SK-N-DZ (cell line): ENCODE measurements at regions not wholly inside any gene's neighbourhood (a gene's known extent, or its start where the extent isn't known, plus 50 kb on each side); places are given as distances from the start of the nearest gene placed in this dataset.
A peak's percentile ranks its signal among the peaks of the same experiment; 100 is the strongest.
"Not testable (repeated sequence)": the region's sequence is repeated elsewhere in the genome, so short reads cannot be mapped to it uniquely, and the experiment has no call there.

Experiments
- DNase-seq: peaks from one replicate; pipeline ENCODE4 v3.0.0-alpha.2; 2015; ENCODE audit warnings: low spot score

DNA sequence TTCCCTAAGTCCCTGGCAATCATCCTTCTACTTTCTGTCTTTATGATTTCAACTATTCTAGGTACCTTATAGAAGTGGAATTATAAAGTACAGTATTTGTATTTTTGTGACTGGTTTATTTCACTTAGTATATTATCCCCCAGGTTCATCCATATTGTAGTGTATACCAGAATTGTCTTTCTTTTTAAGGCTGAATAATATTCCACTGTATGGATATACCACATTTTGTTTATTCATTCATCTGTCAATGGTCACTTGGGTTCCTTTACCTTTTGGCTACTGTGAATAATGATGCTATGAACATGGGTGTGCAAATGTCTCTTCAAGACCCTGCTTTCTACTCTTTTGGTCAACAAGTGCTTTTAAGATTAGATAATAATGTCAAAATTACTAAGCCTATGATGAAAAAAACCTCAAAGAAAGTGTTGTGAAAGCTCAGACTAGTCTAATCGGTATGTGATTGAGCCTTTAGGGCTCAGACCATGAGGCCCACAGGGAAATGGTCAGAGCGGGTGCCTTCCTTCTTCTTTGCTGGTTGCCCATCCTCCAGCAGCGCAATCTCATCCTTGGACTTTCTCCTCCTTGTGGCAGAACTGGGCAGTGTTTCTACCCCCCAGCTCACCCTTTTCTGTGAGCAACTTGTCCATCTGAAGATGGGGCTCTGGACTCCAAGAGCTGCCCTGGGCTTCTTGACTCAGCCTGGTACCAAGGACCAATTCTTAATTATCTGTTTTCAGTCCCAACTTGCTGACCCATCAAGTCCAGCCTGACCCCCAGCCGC lies 105.4 kb downstream of the TTC8 start:
- no peak for DNase-seq

DNA sequence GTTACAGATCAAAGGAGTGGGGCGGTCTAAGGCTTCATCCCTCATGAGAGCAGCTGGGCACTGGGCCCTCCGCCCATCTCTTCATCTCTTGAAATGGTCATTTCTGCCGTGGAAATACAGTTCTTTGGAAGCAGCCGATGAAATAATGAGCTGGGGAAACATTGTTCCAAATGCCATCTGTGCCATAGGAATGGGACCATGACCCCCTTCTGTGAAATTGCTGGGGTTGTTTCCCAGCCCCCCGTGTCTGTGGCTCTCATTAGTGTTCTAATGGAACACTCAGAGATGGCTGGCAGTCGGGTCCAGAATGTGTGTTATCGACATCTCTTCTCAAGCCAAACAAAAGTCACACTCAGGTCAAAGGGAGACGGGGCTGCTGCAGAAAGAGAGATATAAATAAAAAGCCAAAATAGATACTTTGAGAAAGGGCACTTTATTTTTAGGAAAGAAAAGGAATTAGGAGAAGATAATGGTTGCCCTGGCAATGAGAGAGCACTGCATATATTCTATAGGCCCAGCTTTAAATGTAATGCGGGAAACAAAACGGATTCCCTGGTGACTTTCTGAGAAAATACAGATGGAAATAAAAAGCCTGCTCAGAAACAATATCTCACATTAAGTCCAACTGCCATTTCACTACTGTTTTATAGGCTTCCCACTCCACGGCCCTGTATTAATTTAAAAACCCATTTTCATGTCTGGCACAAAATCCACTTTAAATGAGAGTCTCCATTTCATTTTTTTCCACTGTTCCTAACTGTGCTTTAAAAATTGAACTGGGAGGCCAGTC lies 107.1 kb downstream of the TTC8 start:
- no peak for DNase-seq

- peak; percentile 58 for DNase-seq
These were observed 108.7 kb downstream of the TTC8 start for GRCh38 chr14:88933191-88933590.

DNA sequence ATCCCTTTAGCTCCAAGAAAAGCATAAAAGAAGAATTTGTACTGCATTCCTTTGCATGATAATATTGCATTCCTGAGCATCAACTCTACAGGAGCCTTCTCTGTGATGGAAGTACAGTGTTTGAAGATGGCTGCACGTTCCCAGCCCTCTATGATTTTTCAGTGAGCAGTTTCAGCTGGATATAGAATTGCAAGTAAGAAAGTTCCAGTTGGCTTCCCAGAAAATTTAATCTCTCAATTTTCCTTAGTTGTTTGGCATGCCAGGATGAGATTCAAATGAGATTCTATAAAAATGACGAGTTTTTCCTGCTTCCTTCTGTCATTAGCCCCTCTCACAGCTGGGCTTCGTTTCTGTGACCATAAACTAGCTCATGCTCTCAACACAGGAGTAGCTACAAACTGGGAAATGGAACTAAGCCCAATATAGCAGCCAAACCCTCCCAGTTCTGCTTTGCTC lies 109.9 kb downstream of the TTC8 start:
- no peak for DNase-seq

- DNase-seq = no peak
These were observed 110.6 kb downstream of the TTC8 start for GRCh38 chr14:88935083-88935482.

DNA sequence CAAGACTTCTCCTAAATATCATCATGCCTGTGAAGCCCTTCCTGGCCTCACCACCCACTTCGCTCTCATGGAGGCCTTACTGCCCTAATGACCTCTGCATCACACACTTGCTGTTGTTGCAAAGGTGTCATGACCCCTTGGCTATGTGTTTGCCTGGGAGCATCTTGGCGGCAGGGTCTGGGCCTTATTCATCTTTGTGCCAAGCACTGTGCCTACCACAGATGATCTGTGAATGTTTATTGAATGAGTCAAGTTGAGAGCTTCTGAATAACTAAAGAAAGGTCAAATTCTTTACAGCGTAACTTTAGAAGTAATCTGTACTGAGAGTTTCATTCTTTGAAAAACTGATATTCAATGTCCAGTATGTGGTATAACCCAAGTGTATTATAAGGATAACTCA lies 113.3 kb downstream of the TTC8 start:
- DNase-seq = no peak

DNA sequence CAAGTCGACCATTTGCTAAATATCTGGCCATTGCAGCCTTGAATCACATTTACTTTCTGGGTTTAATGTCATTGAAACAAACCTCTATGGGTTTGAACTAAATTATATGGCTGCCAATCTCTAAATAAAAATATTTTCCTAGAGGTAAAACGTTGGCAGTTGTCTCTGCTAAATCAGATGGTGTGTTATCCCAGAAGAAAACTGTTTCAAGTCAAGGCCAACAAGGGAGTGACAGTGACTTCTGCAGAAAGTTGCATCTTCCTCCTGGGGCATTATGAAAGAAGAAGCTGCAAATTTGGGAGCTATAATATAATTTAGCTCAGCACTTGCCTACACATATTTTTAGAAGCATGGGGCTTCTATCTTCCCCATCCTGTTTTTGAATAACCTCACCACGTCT lies 116.2 kb downstream of the TTC8 start:
- DNase-seq = no peak

DNA sequence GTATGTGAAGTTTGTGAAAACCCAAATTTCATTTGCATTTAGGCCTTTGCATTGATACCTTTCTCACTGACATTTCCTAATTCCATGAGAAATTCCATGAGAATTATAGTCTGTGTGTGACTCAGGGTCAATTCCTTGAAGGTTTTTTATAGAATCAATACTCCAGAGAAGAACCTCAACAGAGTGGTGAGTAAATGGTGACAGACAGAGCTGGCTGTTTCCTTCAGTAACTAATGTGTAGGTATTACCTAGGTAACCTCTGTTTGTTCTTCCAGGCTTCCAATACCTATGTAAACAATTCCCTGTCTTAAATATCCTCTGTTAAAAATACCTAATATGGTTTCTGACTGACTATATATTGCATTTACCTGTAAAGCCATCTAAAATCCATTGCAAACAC lies 117.0 kb downstream of the TTC8 start:
- DNase-seq = no peak

- DNase-seq = no peak
These were observed 123.5 kb downstream of the TTC8 start for GRCh38 chr14:88947646-88948598.

DNA sequence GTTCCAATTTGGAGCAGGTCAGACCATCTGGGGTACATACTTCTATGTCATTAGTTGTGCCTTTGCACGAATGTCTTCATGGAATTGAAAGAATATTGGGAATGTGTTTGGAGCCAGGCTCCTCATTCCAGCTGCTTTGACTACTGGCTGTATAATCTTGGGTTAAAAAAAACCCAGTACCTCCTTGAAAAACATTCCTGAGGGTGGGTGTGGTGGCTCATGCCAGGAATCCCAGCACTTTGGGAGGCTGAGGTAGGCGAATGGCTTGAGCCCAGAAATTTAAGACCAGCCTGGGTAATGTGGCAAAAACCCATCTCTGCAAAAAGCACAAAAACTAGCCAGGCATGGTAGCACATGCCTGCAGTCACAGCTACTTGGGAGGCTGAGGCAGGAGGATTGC lies 125.6 kb downstream of the TTC8 start:
- DNase-seq = no peak

GRCh38 chr14:88951370-88951769 lies 126.9 kb downstream of the TTC8 start:
- DNase-seq = no peak

- no peak for DNase-seq
These were observed 128.4 kb downstream of the TTC8 start for GRCh38 chr14:88952901-88953300.

GRCh38 chr14:88955455-88955854 lies 131.0 kb downstream of the TTC8 start:
- DNase-seq = peak; percentile 47

GRCh38 chr14:88960496-88960895 lies 136.0 kb downstream of the TTC8 start:
- no peak for DNase-seq

- DNase-seq = no peak
These were observed 136.8 kb downstream of the TTC8 start for GRCh38 chr14:88961214-88961613.

GRCh38 chr14:88962356-88962755 lies 137.9 kb downstream of the TTC8 start:
- DNase-seq = no peak

DNA sequence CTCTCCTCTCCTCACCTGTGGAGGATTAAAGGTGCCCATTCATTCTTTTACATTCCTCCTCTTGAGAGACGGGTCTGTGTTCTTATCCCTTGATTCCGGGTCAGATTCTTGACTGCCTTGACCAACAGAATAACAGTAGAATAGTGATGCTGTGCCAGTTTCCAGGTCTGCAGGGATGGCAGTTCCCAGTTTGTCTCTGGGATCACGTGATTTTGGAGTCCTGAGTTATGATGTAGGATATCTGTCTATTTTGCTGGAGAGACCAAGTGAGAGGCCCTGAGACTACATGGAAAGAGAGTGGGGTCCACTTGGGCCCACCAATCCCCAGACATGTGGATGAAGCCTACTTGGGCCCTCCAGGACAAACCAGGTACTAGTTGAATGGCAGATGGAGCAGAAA lies 142.8 kb downstream of the TTC8 start:
- DNase-seq = no peak

DNA sequence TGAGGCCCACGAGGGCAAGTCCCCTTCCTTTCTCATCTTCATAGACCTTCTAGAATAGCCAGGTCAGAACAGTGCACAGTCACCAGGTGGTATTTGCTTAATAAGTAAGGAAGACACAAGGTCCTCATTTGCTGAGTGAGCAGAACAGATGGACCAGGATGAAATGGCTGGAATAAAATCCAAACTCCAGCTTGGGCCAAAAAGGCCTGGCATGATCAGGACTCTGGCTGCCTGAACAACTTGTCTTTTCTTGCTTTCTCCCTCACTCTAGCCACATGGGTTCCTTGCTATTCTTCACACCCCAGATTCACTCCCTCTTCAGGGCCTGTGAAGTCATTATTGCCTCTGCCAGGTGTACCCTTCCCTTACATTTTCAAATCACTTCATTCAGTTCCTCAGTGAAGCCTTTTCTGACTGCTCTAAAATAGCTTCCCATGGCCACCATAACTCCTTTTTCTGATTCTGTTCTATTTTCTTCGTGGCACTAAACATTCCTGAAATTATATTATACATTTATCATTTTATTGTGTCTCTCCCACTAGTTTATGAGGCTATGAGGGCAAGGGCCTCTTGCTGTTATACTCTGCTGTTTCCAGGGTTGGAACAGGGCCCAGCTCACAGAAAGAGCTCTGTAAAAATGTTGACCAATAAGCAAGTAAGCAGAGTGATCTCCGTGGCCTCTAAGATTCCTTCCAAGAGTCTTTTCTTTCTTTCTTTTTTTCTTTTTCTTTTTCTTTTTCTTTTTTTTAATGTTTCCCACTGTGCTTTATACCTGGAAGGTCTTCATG lies 150.8 kb downstream of the TTC8 start:
- DNase-seq = no peak

DNA sequence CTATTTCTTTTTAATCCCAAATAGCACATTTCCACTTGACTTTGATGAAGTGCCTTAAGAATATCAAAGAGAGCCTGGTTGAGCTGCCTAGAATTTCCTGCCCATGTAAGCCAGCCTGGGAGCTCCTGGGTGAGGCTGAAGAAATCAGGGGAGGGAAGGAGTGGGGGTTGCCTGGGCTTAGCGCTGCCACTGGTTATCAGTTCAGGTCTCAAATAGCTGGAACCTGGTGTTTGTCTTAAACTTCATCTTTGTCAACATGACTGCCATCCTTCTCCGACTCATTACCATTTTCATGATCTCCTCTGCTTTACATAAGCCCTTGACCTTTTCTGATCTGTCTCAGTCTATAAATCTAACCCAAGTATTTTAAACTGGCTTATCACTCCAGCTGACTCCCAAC lies 151.5 kb downstream of the TTC8 start:
- DNase-seq = peak; percentile 84

DNA sequence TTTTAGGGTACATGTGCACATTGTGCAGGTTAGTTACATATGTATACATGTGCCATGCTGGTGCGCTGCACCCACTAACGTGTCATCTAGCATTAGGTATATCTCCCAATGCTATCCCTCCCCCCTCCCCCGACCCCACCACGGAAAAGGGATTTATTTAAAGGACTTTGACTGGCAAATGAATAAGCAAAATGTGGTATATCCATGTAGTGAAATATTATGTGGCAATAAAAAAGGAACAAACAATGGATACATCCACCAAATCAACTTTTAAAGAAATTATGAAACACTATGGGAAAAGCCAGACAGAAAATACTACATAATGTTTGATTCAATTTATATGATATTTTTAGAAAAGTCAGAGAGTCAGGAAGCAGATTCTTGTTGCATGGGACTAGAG lies 156.5 kb downstream of the TTC8 start:
- not testable (repeated sequence) for DNase-seq

DNA sequence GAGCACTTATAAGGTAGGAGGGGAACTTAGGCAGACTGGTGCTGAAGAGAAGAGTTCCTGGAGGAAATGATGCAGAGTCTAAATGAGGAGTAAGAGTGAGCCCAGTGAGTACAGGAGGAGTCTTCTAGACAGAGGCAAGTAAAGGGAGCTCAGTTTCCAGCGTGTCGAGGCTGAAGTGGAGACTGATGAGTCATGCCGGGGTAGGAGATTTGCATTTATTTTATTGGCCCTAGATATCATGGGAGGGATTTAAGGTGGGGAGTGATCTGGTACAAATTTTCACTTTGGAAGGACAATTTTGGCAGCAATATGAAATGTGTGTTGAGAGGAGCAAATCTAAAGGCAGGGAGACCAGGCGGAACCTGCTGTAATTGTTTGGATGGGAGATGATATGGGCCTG lies 157.5 kb downstream of the TTC8 start:
- no peak for DNase-seq
